ENCODE measurements at regions not wholly inside any gene's neighbourhood (a gene's known extent, or its start where the extent isn't known, plus 50 kb on each side); places are given as distances from the start of the nearest gene placed in this dataset.

DNA sequence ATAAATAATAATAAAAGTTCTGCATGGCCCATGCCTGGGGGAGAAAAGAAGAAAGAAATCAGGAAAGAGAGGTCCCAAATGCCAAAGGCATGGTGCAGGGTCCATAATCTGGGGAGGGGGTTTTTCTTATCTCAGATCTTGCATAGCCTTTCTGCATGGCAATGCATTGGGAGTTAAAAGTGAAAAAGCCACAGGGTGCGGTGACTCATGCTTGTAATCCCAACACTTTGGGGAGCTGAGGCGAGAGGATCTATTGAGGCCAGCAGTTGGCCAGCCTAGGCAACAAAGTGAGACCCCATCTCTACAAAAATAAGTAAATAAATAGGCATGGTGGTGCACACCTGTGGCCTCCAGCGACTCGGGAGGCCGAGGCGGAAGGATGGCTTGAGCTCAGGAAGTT lies 76.8 kb upstream of the GATA2 start:
- TF ChIP-seq POLR2AphosphoS5 (IDR thresholded peaks at IDR 0.05) (no peak), EZH2 (IDR thresholded peaks at IDR 0.05; ENCODE audit: borderline replicate concordance, insufficient read depth, low read length, poor library complexity, severe bottlenecking) (no peak), MXI1 (conservative IDR thresholded peaks at IDR 0.05; ENCODE audit: poor library complexity, severe bottlenecking) (no peak), TAF1 (IDR thresholded peaks at IDR 0.05; ENCODE audit: low read depth) (no peak), REST (IDR thresholded peaks at IDR 0.05; ENCODE audit: borderline replicate concordance) (no peak), EP300 (conservative IDR thresholded peaks at IDR 0.05; ENCODE audit: poor library complexity, severe bottlenecking) (no peak), SMC3 (conservative IDR thresholded peaks at IDR 0.05; ENCODE audit: poor library complexity) (no peak), RAD21 (conservative IDR thresholded peaks at IDR 0.05) (no peak)
- TF ChIP-seq, protein P1, sequence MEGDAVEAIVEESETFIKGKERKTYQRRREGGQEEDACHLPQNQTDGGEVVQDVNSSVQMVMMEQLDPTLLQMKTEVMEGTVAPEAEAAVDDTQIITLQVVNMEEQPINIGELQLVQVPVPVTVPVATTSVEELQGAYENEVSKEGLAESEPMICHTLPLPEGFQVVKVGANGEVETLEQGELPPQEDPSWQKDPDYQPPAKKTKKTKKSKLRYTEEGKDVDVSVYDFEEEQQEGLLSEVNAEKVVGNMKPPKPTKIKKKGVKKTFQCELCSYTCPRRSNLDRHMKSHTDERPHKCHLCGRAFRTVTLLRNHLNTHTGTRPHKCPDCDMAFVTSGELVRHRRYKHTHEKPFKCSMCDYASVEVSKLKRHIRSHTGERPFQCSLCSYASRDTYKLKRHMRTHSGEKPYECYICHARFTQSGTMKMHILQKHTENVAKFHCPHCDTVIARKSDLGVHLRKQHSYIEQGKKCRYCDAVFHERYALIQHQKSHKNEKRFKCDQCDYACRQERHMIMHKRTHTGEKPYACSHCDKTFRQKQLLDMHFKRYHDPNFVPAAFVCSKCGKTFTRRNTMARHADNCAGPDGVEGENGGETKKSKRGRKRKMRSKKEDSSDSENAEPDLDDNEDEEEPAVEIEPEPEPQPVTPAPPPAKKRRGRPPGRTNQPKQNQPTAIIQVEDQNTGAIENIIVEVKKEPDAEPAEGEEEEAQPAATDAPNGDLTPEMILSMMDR (IDR thresholded peaks at IDR 0.05; ENCODE audit: poor library complexity, severe bottlenecking) = no peak
